CD4-positive, alpha-beta T cell treated with Interleukin-21 for 1 hour (primary cell): ENCODE measurements at regions not wholly inside any gene's neighbourhood (a gene's known extent, or its start where the extent isn't known, plus 50 kb on each side); places are given as distances from the start of the nearest gene placed in this dataset.

Source experiments
- DNase-seq: peaks from one replicate; pipeline ENCODE4 v3.0.0-alpha.2; 2020

DNA sequence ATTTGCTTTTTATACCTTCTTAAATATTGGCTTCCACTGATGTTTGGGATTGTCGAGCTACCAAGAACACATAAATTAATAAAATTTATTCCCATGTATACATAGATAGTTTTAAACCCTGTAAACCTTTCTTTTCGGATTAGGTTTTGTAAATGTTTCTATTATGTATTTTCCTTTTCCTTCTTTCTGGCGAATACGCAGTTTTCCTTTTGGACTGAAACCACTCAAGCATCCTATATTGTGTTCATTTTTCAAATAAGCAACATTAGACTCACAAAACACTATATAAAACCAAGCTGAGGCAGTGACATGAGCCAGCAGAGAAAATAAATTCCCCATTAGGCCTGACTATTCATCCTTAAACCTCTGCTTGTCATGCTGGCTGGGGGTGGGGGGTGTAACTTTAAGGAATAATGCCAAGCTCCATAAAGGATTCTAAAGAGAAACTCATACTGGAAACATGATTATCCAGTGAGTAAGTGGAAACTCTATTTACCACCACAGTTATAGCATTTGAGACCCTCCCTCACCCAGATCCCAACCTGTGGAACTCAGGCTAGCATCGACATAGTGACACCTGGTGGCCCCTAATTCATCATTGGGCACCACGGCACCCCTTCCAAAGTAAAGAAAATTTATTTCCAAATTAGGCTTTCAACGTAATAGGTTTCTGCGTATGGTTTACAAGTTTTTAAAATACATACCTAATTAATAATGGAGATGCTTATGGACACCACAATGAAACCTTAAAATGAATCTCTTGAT, 86.5 kb upstream of the CELF2 start:
- DNase-seq = no peak

DNA sequence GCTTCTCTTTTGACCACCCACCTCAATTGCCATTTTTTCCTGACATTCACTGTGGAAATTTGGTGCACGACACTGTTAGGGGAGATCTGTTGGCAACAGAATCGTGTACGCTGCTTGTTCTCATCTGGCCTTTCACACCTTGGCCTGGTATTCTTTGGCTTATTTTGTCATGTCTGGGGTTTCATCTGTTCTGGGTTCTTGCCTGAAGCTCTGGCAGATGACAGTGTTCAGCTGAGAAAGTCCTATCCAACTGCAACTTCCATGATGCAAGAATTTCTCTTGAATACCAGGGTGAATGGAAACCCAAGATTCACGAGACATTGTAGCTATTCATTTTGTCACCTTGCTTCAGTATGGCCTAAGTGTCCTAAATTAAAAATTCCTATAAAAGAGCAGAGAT, 82.6 kb upstream of the CELF2 start:
- DNase-seq = no peak

DNA sequence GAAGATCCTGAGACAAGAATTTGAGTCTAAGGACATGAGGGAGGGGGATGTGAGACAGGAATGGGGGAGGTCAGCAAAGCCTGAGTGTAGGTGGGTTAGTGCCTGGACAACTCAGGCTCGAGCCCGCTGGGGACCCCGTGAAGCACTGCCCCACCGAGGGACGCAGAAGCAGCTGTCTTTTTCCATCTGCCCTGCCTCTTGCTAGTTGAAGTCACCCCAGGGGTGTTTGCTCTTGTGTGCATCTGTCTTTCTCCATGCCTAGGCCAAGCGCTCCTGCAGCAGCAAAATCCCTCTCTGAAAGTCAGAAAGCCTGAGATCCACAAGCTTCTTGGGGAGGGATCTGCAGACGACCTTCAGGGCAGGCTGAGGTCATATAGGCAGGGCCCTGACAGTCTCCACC, 79.0 kb upstream of the CELF2 start:
- DNase-seq = no peak

DNA sequence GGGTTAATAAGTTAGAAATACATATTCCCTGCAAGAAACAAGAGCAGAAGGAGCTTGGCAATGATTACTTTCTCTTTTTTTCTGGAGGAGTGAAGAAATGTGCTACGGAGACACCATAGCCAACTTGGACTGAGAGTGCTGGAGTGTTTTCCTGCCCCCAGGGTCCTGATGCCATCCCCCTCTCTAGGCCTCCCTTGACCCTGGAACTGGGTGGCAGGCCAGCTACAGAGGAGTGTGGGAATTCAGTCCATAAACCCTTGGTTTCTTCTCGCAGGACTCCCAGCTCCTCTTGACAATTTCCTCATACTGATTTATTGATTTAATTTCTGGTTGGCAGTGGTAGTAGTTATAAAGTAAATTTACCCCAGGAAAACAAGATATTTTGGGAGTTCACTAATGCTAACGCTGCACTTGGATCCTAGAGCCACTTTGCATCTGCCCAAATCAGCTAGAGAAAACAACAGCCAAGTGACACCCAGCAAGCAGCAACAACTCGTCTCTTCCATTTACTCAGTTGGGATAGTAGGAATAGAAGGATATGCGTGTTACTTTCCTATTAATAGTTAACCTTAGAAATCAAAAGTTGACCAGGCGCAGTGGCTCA, 76.4 kb upstream of the CELF2 start:
- DNase-seq = no peak

DNA sequence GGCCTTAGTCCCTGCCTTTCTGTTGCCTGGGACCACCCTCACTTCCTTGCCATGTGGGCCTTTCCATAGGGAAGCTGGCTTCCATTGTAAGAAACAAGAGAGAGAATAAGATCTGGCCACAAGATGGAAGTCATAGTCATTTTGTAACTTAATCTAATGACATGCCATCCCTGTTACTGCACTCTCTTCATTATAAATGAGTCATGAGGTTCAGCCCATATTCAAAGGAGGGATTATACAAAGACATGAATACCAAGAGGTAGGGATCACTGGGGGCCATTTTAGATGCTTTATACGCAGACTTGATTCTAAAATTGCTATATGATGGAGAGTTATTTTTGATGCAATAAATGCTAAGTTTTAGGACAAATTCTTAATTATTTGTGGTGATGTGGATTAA, 75.2 kb upstream of the CELF2 start:
- no peak for DNase-seq

GRCh38 chr10:10946081-10946480, 71.6 kb upstream of the CELF2 start:
- DNase-seq = no peak

- DNase-seq = no peak
These were observed 70.9 kb upstream of the CELF2 start for GRCh38 chr10:10946801-10947200.

- no peak for DNase-seq
These were observed 66.0 kb upstream of the CELF2 start for GRCh38 chr10:10951675-10952074.

DNA sequence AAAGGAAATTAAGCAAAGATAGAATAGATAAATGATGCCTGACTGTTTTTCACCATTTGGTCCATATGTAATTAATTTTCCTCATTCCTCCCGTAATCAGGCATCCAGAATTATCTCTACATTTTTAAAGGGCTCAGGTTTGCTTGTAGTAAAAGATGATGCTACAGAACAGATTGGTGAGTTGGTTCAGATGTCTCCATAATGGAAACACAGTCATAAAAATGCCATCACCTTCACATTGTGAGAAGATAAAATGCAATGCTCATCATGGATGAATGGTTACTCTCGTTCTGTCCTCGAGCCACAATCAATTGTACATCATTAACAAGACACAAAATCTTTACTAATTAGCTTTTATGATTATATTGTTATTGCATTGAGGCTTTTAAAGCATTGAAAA, 64.9 kb upstream of the CELF2 start:
- no peak for DNase-seq

DNA sequence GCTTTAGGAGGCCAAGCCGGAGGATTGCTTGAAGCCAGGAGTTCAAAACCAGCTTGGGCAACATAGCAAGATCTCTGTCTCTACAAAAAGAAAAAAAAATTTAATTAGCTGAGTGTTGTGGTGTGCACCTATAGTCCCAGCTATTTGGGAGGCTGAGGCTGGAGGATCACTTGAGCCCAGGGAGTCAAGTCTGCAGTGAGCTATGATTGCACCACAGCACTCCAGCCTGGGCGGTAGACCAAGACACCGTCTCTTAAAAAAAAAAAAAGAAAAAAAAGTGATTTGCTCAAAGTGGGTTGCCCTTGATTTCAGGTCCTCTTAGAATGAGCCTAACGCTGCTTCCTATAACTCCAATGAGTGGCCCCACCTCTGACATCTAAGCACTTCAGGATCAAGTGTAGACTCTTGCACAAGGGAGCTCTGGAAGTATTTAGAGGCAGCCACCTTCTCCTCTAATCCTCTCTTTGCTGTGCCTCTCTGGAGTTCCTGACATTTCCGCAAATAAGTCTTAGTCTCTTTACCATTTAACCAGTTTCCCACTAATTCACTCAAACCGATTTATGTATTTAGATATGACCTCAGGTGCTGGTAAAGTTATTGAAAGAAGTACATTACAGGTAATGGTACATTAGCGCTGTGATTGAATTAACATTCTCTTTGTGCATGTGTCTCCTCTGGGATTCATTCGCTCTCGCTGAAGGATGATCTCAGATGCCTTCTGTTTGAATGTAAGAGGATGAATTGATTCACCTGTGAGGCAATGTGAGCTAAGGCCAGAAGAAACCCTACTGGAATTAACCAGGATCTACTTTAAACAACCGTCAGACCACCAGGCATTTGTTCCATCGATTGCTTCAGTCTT, 60.8 kb upstream of the CELF2 start:
- DNase-seq = no peak

GRCh38 chr10:10958041-10958440, 59.6 kb upstream of the CELF2 start:
- no peak for DNase-seq

DNA sequence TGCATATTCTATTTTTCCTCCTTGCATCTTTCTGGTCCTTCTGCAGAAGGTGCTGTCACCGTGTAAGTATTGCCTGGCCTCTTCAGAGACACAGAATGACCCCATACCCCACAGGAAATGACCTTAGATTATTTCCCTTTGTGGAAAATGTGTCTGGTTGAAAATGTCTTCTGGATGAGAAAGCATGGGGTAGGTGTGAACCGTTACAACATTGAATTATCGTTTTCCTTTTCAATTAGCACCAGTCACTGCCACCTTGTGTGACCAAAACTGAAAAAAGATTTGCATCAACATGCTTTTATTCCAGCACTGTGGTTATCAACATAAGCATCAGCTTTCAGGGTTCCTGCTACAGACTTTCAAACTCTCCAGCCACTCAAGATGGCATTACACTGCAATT, 58.0 kb upstream of the CELF2 start:
- no peak for DNase-seq

- no peak for DNase-seq
These were observed 57.1 kb upstream of the CELF2 start for GRCh38 chr10:10960534-10960933.

- no peak for DNase-seq
These were observed 56.6 kb upstream of the CELF2 start for GRCh38 chr10:10961072-10961471.

DNA sequence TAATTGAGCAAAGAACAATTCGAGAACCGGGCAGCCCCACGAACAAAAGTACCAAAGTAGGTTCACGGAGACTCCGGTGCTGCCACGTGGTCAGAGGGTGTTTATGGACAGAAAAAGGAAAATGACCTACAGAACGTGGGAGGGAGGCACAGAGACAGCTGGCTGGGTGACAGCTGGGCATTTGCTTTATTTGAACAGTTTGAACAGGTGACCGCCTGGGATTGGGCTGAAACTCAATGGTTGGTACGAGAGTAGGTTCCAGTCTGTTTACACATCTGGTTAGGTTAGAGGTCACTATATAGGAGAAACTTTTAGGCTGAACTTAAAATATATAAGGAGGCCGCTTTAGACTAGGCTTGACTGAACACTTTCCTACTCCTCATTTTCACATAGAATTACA, 50.6 kb upstream of the CELF2 start:
- DNase-seq = no peak

DNA sequence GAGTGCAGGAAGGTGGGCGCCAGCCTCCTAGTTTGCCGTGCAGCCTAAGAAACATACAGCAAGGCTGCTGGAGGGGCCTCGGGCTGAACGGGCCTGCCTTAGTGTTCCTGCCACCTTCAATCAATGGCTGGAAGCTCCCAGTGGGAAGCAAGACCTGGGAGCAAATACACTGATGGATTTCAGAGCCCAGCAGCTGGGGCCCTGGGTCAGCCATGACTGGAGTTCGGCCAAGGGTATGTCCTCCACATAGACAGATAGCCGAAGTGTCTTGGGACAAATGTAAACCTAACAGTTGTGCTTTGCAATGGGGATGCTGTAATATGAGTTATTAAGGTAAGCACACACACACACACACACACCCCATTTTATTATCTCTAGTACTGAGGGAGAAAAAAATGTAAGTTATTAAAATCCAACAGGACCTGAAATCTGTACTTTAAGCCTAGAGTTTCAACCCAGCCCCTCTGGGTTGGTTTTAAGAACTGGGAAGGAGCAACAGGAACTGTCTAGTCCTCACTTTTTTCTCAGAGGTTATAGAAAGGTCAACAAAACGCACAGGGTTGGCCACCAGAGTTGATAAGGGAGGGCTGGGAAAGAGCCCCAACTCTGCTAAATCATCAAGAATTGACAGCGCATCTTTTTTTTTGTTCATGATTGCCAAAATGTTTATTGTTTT, 50.0 kb upstream of the CELF2 start:
- DNase-seq = no peak
